Upper lobe of right lung (tissue), 1 donor: ENCODE measurements at regions not wholly inside any gene's neighbourhood (a gene's known extent, or its start where the extent isn't known, plus 50 kb on each side); places are given as distances from the start of the nearest gene placed in this dataset.

Source experiments
- ATAC-seq: fragments of 200-7000 bp; cut with Tn5 transposase; one replicate; pipeline ENCODE4 v1.9.1; 2020; ENCODE audit warnings: mild to moderate bottlenecking, moderate library complexity
- DNase-seq: peaks from one replicate; pipeline ENCODE4 v3.0.0-alpha.2; 2020
- H3K27ac ChIP-seq: fragments of 200-600 bp; one replicate; pipeline ENCODE4 v1.8.0; 2022
- H3K27me3 ChIP-seq: fragments of 200-600 bp; one replicate; pipeline ENCODE4 v1.8.0; 2022; ENCODE audit warnings: mild to moderate bottlenecking
- H3K36me3 ChIP-seq: fragments of 200-600 bp; one replicate; pipeline ENCODE4 v1.8.0; 2022
- H3K4me1 ChIP-seq: fragments of 200-600 bp; one replicate; pipeline ENCODE4 v1.8.0; 2022
- H3K4me3 ChIP-seq: fragments of 200-600 bp; one replicate; pipeline ENCODE4 v1.8.0; 2022; ENCODE audit warnings: mild to moderate bottlenecking
- H3K9me3 ChIP-seq: fragments of 200-600 bp; one replicate; pipeline ENCODE4 v1.8.0; 2022
- CTCF ChIP-seq: fragments of 200-600 bp; IDR thresholded peaks from one replicate; pipeline ENCODE4 v1.8.0; 2022; ENCODE audit warnings: antibody characterized with exemption
- intact Hi-C: fragments of 100-400 bp; cut with DNase I; formaldehyde crosslinking; loops from one replicate; pipeline ENCODE4 v1.11.0; 2022
- donor health status: DM: no; HTN: yes; CAD: no; lungs with severe emphysema.

DNA sequence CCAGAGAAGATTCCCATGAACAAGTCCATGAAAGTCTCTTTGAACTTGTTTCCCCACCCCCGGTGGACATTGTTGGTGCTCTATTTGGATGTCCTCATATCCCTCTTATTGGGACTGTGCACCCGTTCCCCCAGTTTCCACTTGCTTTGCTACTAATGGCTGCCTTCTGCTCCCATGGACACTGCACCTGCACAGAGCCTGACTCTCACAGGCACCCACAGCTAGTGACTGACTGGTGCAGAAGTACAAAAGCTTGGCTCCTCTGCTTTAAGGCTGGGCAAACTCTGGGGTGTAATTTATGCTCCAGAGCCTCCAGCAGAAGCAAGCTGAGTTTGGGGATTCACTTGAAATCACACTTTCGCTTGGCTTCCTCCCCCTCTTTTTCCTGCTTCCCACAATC is 239.9 kb upstream of the BTBD3 start:
- Histone ChIP-seq H3K27me3 (no peaks in the 10 kb centered on the region), H3K4me3 (no peak overlapping the region), H3K4me1 (no peaks in the 10 kb centered on the region), H3K27ac (no peak overlapping the region), H3K9me3 (no peaks in the 10 kb centered on the region), H3K36me3 (no peaks in the 10 kb centered on the region)
- no peak for ATAC-seq
- intact Hi-C loops, result no loop called here
- no peak for TF ChIP-seq CTCF
- no peak for DNase-seq

DNA sequence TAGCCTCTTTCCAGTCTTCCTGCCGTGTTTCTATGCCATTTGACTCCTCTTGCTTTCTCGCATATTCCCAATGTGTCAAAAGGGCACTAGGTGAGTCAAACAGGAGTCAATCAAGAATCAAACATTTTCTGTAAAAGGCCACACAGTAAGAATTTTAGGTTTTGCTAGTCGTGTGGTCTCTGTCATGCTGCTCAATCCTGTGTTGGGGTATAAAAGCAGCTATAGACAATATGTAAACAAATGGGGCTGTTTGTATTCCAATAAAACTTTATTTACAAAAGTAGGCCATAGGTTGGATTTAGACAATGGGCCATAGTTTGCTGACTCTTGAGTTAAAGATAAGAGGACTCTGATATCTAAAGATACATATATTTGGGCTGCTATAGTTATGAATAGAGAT is 235.4 kb upstream of the BTBD3 start:
- no peaks in the 10 kb centered on the region for H3K4me1 ChIP-seq
- no peak for TF ChIP-seq CTCF
- no peak for ATAC-seq
- intact Hi-C loops, result no loop called here
- H3K27ac ChIP-seq, result no peak overlapping the region
- DNase-seq, result no peak
- H3K4me3 ChIP-seq, result no peak overlapping the region
- no peaks in the 10 kb centered on the region for H3K36me3 ChIP-seq
- H3K27me3 ChIP-seq, result peaks cover 4% of the 10 kb centered on the region
- no peaks in the 10 kb centered on the region for H3K9me3 ChIP-seq

DNA sequence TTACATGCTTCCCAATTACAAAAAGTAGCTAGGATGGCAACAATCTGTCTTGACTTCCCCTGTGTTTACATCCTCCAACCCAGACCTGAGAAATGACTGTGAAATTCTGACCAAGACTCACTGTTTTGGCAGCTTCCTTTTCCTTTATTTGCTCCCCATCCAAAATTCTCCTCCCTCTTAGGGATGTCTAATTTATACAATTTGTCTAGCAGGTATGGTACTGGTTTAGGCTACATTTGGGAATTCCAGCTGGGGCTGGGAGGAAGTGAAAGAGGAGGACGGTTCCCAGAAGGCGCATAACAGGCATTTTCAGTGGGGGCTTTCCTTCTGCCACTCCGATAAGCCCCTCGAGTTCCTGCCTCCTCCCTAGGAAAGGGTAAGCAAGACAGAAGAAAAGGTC is 231.5 kb upstream of the BTBD3 start:
- intact Hi-C loops, result no loop called here
- no peaks in the 10 kb centered on the region for H3K9me3 ChIP-seq
- DNase-seq (no peak), ATAC-seq (no peak)
- H3K4me3 ChIP-seq, result no peak overlapping the region
- TF ChIP-seq CTCF, result no peak
- H3K27ac ChIP-seq, result no peak overlapping the region
- H3K36me3 ChIP-seq, result no peaks in the 10 kb centered on the region
- no peaks in the 10 kb centered on the region for H3K4me1 ChIP-seq
- peaks cover 4% of the 10 kb centered on the region for H3K27me3 ChIP-seq

DNA sequence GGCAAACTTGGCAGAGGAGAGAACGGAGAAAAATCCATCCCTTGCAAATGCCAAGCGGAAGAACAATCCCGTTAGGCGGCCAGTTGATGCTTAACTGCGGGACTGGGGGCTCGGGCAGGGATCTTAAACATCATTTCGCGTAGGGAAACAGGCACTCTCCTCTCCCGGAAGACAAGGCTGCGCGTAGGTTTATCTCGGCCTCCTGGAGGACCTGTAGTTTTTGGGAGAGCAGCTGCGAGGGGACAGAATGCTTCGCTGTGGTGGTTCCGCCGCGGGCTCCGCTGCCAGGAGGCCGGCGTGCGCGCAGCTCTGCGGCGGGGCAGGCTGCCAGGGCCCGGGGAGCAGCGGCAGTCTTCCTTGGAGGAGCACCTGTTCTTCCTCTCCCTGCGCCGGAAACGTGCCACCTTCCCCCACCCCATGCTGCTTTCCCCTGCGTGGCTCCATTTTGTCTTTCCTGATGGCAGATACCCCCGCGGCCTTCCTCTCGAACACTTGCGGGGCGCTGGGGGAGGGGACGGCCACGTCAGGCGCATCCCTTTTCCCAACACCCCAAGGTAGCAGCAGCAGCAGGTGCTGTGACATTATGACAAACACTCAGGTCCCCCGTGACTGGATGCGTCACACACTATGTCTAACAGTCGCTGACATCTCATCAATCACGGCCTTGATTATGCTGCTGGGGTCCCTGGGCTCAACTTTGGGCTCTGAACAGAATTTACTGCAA is 230.7 kb upstream of the BTBD3 start:
- intact Hi-C loops, result no loop called here
- peak; percentile 60 for ATAC-seq
- Histone ChIP-seq H3K4me3 (peak overlapping the region; percentile 23), H3K27ac (no peak overlapping the region), H3K9me3 (no peaks in the 10 kb centered on the region), H3K27me3 (peaks cover 4% of the 10 kb centered on the region), H3K36me3 (no peaks in the 10 kb centered on the region), H3K4me1 (no peaks in the 10 kb centered on the region)
- TF ChIP-seq CTCF, result no peak
- DNase-seq, result peak; percentile 65

- no peaks in the 10 kb centered on the region for H3K36me3 ChIP-seq
- H3K9me3 ChIP-seq, result no peaks in the 10 kb centered on the region
- no peak for DNase-seq
- no peak overlapping the region for H3K27ac ChIP-seq
- intact Hi-C loops, result no loop called here
- no peak overlapping the region for H3K4me3 ChIP-seq
- no peaks in the 10 kb centered on the region for H3K4me1 ChIP-seq
- no peak for TF ChIP-seq CTCF
- H3K27me3 ChIP-seq, result peaks cover 4% of the 10 kb centered on the region
- ATAC-seq, result no peak
These were observed 230.0 kb upstream of the BTBD3 start for GRCh38 chr20:11687546-11688292.
